ENCODE measurements at regions not wholly inside any gene's neighbourhood (a gene's known extent, or its start where the extent isn't known, plus 50 kb on each side); places are given as distances from the start of the nearest gene placed in this dataset.
"Not testable (repeated sequence)": the region's sequence is repeated elsewhere in the genome, so short reads cannot be mapped to it uniquely, and the experiment has no call there.

DNA sequence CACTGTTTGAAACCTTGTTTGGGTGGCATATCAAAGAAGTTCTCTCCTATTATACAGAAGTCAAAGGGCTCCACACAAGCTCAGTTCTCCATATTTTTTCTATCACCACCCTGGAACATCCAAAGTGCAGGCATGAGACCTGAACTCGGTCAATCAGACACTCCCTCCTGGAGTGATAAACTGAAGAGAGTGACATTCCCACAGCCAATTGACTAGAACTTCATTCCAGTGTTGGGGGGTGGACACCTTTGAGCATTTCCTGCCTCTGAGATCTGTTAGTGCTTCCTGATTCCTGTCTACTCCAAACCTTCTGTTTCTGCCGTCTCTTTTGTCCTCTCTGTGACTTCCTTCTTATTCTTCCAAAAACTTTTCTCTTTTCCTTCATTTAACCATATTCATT is 220.7 kb upstream of the NOX3 start:
- DNase-seq (ENCODE audit: low read depth) = no peak

DNA sequence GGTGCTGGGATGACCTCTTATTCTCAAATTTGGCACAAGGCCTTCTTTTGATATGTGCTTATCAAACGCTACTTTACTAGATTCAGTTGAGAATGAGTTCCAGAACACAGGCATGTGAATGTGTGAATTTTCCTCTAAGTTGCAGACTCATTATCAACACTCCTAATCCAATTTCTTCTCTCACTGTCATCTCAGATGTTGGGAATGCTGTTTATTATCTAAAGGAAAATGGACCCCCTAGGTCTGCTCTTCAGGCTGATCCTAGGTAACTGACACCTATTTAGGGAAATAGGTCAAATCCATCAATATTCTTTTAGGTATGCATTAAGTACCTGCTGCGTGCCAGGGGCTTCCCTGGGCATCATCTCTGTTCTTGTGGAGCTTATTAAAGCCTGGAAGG is 215.0 kb upstream of the NOX3 start:
- DNase-seq (ENCODE audit: low read depth) = no peak

DNA sequence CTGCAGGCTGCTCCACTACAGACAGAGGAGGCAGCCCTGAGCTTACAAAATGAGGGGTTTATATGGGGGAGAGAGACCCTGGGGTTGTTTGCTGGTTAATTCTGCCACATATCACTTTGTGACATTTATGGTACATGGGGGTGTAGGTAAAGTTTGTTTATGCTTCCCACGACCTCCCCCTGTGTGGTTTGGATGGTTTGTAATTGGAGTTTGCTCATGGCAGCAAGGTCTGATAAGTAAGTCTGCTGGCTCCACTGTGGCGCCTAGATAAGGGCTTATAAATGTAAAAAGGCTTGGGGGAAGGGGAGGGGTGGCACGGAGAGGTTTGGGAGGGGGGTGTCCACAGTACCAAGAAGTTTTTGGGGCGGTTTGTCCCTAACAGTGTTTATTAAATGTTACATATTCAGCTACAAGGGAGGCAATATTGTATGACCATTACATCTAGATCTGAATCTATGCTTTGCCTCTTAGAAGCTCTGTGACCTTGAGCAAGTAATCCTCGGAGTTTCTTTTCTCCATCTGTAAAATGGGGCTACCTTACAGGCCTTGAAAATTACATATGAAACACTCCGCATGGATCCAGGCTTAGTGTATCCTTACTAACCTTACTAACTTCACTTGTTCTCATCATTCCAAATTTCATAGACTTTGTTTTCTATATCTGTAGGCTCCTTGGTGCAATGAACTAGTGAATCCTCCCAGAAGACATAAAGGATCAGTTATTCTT is 204.8 kb upstream of the NOX3 start:
- no peak for DNase-seq (ENCODE audit: low read depth)

DNA sequence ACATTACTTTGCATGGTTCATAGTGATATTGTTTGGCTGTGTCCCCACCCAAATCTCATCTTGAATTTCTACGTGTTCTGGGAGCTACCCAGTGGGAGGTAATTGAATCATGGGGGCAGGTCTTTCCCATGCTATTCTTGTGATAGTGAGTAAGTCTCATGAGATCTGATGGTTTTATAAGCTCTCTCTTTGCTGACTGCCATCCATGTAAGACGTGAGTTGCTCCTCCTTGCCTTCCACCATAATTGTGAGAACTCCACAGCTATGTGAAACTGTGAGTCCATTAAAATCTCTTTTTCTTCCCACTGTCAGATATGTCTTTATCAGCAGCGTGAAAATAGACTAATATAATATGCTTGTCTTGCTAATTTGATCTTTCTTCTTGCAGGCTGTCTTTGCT is 200.4 kb upstream of the NOX3 start:
- no peak for DNase-seq (ENCODE audit: low read depth)

DNA sequence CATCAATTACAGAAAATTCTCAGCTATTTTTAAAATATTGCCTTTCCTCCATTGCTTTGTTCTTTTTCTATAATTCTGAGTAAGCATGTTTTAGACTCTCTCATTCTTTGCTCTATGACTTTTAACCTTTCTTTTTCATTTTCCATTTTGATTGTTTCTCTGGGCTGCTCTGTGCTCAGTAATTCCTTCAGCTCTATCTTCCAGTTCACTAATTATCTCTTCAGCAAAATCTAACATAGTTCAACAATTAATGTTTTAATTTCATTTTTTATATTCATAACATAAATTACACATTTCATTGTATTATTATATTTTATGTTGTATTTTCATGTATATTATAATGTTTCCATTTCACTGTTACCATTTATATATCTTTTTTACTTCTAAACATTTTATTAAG is 198.8 kb upstream of the NOX3 start:
- no peak for DNase-seq (ENCODE audit: low read depth)

DNA sequence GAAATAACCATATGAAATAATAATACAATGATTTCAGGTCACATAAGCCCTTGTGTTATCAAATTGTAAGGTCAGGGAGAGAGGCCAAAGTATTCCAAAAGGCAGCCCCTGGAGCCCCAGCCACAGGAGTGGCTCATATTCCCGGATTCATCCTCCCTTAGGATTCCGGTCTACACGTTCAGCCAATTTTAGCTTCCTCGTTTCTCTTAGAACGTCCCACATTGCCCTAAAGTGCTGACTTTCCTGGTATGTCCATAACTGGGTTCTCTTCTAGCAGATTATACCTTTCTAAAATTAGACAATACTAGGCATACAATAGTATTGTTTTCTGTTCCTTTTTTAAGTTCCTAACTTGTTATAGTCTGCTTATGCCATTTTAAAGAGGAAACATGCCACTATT is 192.7 kb upstream of the NOX3 start:
- no peak for DNase-seq (ENCODE audit: low read depth)

DNA sequence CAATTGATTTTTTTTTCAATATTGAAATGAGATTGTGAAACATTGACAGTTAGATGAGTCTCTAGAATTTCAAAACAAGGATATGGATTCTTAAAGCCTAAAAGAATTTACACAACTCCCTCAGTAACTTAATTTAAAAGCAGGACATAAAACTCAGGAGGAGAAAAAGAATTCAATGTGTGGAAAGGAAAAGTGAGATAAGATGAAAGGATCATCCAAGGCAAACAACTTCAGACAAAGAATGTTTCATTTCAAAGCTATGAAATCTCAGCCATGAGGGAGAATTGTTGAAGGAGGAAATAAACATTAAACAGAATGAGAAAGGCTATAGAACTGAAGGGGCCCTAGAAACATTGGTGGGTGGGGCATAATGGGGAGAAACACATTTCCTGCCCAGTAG is 191.7 kb upstream of the NOX3 start:
- no peak for DNase-seq (ENCODE audit: low read depth)

DNA sequence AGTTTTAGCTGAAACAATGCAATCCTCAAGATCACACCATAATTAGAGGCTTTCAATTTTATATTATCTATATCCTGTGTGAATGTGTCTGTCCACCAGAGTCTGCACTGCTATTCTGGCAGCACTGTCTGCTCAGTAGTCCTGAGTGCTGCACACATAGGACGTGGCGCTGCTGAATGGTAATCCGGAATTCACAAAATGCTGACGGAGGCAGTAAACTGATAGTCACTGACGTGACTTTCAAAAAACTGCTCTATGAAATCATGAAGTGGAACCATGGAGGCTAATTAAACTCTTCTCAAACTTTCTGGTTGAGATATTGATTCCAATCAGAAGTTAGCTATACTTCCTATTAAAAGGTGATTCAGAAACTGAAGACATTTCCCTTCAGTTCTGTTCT is 190.8 kb upstream of the NOX3 start:
- DNase-seq (ENCODE audit: low read depth) = no peak

DNA sequence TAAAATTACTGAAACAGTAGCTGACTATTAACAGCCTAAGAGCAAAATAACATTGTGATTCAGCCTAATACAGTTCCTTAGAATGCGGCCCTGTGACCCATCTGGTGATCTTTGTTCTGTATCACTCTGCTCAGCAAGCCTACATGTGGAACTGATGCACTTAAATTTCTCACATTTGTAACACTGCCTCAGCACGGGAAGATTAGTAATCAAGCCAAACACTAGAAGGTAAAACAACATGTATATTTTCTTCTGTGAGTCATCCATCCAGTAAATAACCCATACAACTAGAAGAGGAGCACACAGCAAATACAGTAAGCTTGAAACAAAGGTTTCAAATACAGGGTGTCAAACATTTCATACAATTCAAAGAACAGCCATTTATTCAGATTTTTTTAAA is 189.7 kb upstream of the NOX3 start:
- DNase-seq (ENCODE audit: low read depth) = no peak

DNA sequence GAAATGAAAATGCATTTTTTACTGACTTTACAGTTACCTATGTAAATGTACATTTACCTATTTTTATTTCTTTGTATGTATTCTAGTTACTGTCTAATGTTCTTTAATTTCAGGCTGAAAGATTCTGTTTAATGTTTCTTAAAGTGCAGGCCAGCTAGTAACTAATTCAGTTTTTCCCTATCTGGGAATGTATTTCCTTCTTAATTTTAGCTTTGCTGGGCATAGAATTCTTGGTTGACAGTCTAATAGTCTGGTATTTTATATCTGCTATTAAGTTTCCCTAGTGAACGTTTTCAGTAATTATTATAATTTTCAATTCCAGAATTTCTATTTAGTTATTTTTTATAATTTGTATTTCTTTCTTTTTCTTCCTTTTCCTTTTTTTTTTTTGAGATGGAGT is 186.0 kb upstream of the NOX3 start:
- no peak for DNase-seq (ENCODE audit: low read depth)

DNA sequence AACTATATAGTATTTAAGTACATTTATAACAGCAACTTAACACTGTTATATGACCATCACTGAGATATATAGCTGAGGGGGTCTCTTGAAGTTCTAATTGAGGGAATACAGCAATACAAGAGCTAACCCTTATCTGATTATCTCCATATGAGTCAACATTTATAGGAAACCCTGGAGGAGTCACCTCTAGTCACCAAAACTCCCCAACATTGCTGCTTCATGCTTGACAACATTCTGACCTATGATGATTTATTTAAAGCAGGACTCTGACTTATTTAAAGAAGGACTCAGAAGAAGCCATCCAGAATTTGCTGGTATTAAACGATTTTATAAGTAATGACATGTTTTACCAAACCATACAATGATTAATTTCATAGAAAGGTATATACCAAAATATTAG is 182.6 kb upstream of the NOX3 start:
- DNase-seq (ENCODE audit: low read depth) = no peak

DNA sequence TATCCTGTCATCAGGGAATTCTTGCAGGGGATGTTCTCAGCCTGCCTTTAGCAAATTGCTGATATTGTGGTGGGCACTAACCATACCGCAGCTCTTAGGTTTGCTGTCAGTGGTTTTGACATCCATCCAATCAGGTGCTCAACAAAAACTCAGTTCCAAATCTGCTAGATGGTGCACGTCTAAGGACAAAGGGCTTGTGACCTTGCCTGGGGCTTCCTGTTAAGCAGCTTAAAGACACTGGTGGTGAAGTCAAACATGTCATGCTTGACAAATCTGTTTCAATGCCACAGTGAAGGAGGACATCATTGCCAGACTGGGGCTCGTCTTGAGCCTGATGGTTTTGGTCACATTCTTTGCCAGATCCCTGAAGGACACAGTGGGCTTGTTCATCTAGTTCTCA is 179.8 kb upstream of the NOX3 start:
- no peak for DNase-seq (ENCODE audit: low read depth)

DNA sequence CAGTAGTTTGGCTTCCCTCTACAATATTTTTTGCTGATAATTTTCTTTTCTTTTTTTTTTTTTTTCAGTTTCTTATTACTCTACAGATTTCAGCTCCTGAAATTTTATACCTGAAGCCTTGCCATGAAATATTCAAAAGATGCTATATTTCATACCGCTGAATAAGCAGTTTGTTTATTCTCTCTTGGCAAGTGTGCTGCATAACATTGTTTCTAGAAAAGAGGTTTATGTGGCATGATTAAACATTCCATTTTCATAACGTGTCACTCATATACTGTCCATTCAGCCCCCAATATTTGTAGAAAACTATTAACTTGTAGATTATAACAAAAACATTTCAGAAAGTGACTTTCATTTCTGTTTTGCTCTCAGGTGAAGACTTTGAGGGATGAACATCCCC is 174.4 kb upstream of the NOX3 start:
- DNase-seq (ENCODE audit: low read depth) = no peak

DNA sequence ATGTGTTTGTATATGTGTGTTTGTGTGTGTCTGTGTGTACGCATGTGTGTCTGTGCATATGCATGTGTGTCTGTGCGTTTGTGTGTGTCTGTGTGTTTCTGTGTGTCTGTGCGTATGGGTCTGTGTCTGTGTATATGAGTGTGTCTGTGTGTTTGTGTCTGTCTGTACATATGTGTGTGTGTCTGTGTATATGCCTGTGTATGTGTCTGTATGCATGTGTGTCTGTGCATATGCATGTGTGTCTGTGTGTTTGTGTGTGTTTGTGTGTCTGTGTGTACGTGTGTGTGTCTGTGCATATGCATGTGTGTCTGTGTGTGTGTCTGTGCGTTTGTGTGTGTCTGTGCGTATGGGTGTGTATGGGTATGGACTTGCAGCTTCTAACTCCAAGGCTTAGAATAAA is 174.0 kb upstream of the NOX3 start:
- DNase-seq (ENCODE audit: low read depth) = no peak

DNA sequence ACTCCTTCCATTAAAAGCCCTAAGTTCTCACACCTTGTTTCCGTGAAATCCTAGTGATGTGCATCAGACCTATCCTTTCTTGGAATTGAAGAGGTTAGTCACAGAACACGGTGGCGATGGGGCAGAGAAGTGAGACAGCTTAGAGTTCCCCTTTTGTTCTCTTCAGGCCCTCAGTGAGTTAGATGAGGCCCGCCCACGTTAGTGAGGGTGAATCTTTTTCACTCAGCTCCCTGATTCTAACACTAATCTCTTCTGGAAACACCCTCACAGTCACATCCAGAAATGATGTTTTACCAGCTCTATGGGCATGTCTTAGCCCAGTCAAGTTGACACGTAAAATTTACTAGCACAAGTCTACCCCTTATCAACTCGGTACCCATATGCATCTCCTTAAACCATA is 172.7 kb upstream of the NOX3 start:
- no peak for DNase-seq (ENCODE audit: low read depth)

DNA sequence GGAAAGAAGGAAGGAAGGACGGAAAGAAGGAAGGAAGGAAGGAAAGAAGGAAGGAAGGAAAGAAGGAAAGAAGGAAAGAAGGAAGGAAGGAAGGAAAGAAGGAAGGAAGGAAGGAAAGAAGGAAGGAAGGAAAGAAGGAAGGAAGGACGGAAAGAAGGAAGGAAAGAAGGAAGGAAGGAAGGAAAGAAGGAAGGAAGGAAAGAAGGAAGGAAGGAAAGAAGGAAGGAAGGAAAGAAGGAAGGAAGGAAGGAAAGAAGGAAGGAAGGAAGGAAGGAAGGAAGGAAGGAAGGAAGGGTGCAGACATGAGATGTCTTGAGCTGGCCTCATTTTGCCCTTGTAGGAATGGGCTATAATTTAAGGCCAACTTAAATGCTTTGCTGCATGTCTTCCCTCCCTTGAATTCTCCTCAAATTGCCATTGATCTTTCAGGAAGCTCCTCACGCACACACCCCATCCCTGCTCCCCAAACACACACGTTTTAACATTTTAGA is 172.1 kb upstream of the NOX3 start:
- not testable (repeated sequence) for DNase-seq (ENCODE audit: low read depth)

DNA sequence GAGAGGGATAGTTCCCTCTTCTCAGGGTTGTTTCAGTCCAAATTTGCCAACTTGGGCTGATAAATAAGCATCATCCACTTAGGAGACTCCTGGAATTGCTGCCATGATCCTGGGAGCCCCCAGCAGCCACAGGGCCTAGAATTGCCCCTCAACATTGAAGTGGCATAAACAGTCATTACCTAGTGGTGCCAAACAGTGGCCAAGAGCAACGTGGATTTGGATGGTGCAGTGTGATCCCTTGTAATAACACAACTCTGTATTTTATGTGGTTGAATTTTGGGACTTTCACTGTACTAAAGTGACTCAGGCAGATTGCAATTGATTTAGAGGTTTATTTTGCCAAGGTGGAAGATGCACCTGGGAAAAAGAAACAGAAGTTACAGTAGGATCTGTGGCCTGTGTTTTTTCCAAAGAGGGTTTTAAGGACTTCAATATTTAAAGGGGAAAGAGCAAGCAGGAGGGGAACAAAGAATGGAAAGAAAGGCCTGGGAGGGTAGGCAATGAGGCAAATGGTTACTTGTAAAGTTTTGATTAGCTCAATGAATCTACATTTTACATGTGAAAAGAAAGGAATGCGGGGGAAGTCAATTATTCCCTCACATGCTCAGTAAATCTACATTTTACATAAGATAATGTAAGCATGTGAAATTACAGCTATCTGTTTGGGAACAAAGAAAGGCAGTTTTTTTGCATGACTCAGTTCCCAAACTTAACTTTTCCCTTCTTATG is 168.0 kb upstream of the NOX3 start:
- DNase-seq (ENCODE audit: low read depth) = no peak

DNA sequence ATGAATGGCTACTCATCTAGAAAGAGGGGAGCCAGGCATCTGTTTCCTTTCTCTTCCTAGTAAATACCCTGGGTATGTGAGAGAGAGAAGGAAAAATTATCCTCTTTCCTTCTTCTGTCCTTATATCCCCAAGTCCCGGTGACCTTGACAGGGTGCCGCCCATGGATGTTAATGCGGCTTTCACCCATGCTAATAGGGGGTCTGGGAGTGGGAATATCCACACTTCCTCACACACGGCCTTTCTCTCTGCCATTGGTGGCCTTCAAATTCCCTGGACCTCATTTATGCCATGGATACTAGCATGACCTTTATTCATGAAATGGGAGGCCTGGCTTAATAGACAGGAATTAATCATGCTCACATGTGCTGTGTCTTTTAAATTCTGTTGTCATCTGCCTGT is 159.0 kb upstream of the NOX3 start:
- no peak for DNase-seq (ENCODE audit: low read depth)

DNA sequence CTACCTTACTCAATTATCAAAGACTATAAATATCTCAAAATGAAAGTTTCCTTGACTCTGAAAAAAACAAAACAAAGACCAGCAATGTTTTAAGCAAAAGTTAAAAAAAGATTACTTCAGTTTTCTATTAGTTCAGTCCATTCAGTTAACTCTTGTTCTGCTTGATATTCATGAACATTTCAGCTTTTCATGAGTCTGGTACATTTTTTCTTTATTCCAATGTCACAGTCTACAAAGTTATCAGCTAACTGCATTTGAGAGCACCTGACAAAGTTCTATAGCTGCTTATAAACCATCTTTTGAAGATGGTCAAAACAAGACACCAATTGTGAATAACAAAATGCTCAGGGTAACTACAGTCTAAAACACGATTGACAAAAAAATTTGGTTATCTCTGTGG is 156.1 kb upstream of the NOX3 start:
- DNase-seq (ENCODE audit: low read depth) = no peak

DNA sequence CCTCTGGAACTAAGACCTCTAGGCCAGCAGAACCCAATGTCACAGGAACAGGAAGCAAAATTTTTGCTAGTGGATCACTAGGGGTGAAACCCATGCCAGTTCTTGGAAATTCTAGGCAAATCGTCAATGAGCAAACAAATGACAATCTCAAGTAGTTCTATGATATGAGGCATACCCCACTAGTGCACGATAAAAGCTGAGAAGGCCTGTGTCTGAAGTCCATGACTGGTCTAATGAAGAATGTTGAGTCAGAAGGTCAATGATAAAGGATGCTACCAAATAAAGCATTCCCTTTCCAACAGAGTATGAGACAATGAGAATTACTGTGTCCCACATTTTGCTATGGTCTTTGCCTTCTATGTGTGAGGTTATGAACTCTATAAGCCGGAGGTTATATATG is 149.4 kb upstream of the NOX3 start:
- DNase-seq (ENCODE audit: low read depth) = no peak

DNA sequence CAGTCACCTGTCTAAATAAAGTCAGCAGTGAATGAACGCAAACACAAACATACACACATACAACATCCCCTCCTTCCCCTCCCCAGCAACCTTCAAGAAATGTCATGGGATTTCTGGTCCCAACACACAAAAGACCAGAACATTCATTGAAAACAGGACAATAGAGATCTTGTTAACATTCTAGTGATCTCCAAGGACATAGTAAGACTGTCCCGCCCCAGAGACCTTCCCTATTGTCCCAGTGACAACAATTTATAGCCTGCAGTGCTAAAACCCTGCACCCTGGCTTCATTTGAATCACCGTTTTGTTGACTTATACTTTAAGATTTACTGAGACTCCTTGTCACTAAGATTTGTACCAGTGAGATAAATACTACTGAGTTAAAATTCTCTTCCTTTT is 143.9 kb upstream of the NOX3 start:
- DNase-seq (ENCODE audit: low read depth) = no peak

DNA sequence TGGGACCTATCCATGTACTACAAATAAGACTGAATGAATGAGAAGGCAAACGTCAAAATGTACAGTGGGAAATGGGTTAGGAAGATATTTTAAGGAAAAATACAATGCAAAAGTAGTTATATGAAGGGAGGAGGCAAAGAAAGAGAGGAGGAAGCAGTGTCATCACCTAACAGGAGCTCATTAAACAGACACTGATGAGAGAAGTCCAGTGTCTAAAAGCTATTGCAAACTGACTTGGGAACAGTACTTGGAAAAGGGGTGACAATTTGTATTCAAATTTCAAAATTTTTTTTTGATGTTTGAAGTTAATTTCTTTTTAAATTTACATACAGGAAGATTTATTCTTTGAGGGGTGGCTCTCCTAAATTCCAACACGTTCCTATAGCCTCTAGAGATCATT is 143.5 kb upstream of the NOX3 start:
- DNase-seq (ENCODE audit: low read depth) = no peak

DNA sequence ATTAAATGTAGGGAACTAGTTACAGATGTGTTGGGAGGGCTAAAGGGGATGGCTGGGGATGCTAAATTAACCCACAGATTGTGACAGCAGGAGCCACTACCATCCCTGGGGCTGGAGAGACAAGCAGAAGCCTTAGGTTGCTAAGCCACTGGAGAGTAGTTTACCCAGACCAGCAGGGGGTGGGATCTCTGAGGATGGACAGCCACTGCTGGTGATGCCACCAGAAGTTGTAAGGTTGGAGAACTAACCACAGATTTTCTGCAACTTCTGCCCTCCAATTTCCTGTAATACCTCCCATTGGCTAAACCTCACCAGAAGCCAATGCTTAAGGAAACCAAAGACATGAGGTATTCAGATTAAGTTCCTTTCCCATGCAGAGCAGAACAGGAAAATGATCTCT is 139.6 kb upstream of the NOX3 start:
- DNase-seq (ENCODE audit: low read depth) = no peak

DNA sequence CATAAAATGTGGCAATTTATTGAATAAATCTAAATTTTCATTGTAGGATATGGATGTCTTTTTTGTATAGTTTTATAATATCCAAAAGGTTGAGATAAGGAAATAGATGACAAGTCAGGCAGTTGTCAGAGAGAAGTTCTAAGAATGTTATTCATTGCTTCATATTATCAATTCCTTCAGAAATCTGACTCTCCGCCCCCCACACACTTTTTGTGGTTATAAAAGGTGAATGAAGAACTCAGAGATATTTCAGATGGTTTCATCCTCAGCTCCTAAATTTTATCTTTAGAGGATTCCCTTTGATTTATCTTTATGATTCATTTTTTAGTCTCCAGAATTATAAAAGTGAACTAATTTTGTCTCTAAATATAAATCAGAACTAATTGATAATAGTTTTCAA is 136.1 kb upstream of the NOX3 start:
- DNase-seq (ENCODE audit: low read depth) = no peak
